ENCODE measurements at regions not wholly inside any gene's neighbourhood (a gene's known extent, or its start where the extent isn't known, plus 50 kb on each side); places are given as distances from the start of the nearest gene placed in this dataset.

DNA sequence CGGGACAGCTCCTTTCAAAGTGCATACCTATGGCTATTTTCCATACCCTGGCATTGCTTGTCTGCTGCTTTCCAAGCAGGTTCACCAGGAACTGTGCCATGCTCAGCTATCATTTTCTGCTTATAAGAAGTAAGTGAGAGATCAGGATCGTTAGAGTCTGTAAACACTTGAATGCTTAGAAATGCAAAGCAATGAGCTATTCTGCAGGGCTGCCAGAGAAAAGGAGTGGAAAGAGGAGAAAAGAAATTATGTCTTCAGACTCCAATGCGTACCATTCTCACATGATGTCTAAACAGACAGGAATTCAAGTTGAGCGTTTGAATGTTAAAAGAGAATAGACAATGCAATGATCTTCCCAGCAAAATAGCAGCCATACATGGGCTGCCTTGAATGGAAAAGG, 245.5 kb upstream of the SLC7A11 start:
- Mint-ChIP-seq H3K9me3 (ENCODE audit: low read depth) (no peaks in the 10 kb centered on the region), H3K4me1 (ENCODE audit: low read depth) (no peaks in the 10 kb centered on the region), H3K27ac (no peak overlapping the region), H3K4me3 (ENCODE audit: low read depth) (no peak overlapping the region), H3K36me3 (ENCODE audit: insufficient read depth) (no peaks in the 10 kb centered on the region), H3K27me3 (no peaks in the 10 kb centered on the region)
- TF ChIP-seq CTCF (IDR thresholded peaks at IDR 0.05; ENCODE audit: unreplicated experiment), result no peak
- no peak for DNase-seq (ENCODE audit: low spot score, unreplicated experiment)

GRCh38 chr4:138487230-138487629, 245.1 kb upstream of the SLC7A11 start:
- Mint-ChIP-seq H3K4me1 (ENCODE audit: low read depth) (no peaks in the 10 kb centered on the region), H3K36me3 (ENCODE audit: insufficient read depth) (no peaks in the 10 kb centered on the region), H3K4me3 (ENCODE audit: low read depth) (no peak overlapping the region), H3K27me3 (no peaks in the 10 kb centered on the region), H3K27ac (no peak overlapping the region), H3K9me3 (ENCODE audit: low read depth) (no peaks in the 10 kb centered on the region)
- TF ChIP-seq CTCF (IDR thresholded peaks at IDR 0.05; ENCODE audit: unreplicated experiment), result no peak
- no peak for DNase-seq (ENCODE audit: low spot score, unreplicated experiment)

- no peak for TF ChIP-seq CTCF (IDR thresholded peaks at IDR 0.05; ENCODE audit: unreplicated experiment)
- no peak for DNase-seq (ENCODE audit: low spot score, unreplicated experiment)
- Mint-ChIP-seq H3K27me3 (no peaks in the 10 kb centered on the region), H3K27ac (no peak overlapping the region), H3K4me3 (ENCODE audit: low read depth) (no peak overlapping the region), H3K4me1 (ENCODE audit: low read depth) (no peaks in the 10 kb centered on the region), H3K9me3 (ENCODE audit: low read depth) (peaks cover 10% of the 10 kb centered on the region), H3K36me3 (ENCODE audit: insufficient read depth) (no peaks in the 10 kb centered on the region)
Observed at GRCh38 chr4:138485498-138485897, 243.3 kb upstream of the SLC7A11 start.

GRCh38 chr4:138475116-138475515, 233.0 kb upstream of the SLC7A11 start:
- Mint-ChIP-seq H3K9me3 (ENCODE audit: low read depth) (peaks cover 12% of the 10 kb centered on the region), H3K36me3 (ENCODE audit: insufficient read depth) (no peaks in the 10 kb centered on the region)

DNA sequence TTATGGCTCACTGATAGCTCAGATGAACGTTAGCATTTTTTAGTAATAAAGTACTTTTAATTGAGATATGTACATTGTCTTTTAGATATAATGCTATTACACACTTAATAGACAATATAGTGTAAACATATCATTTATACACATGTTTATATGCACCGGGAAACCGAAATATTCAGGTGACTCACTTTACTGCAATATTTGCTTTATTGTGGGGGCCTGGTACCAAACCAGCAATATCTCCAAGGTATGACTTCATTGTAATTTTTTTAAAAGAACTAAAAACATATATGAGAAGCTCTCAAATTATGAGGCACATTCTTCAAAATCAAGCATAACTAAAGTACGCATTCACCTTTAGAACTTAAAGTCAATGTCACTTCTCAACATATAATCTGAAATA, 231.2 kb upstream of the SLC7A11 start:
- no peaks in the 10 kb centered on the region for H3K27me3 Mint-ChIP-seq
- H3K4me3 Mint-ChIP-seq (ENCODE audit: low read depth), result no peak overlapping the region
- TF ChIP-seq CTCF (IDR thresholded peaks at IDR 0.05; ENCODE audit: unreplicated experiment), result no peak
- peaks cover 4% of the 10 kb centered on the region for H3K4me1 Mint-ChIP-seq (ENCODE audit: low read depth)
- peaks cover 8% of the 10 kb centered on the region for H3K9me3 Mint-ChIP-seq (ENCODE audit: low read depth)
- no peak for DNase-seq (ENCODE audit: low spot score, unreplicated experiment)
- H3K27ac Mint-ChIP-seq, result no peak overlapping the region
- H3K36me3 Mint-ChIP-seq (ENCODE audit: insufficient read depth), result no peaks in the 10 kb centered on the region

More at GRCh38 chr4:138475116-138475515, 233.0 kb upstream of the SLC7A11 start:
- H3K4me1 Mint-ChIP-seq (ENCODE audit: low read depth), result no peaks in the 10 kb centered on the region
- no peak overlapping the region for H3K27ac Mint-ChIP-seq
- no peak for DNase-seq (ENCODE audit: low spot score, unreplicated experiment)
- no peaks in the 10 kb centered on the region for H3K27me3 Mint-ChIP-seq
- no peak overlapping the region for H3K4me3 Mint-ChIP-seq (ENCODE audit: low read depth)
- no peak for TF ChIP-seq CTCF (IDR thresholded peaks at IDR 0.05; ENCODE audit: unreplicated experiment)

All from progenitor cell of endocrine pancreas (in vitro differentiated cells).